GM21825 (cell line): ENCODE measurements at regions not wholly inside any gene's neighbourhood (a gene's known extent, or its start where the extent isn't known, plus 50 kb on each side); places are given as distances from the start of the nearest gene placed in this dataset.
"Not testable (repeated sequence)": the region's sequence is repeated elsewhere in the genome, so short reads cannot be mapped to it uniquely, and the experiment has no call there.

Source experiments
- ATAC-seq: cut with Tn5 transposase; IDR thresholded peaks from one replicate; pipeline ENCODE4 v1.9.1; 2021; ENCODE audit warnings: mild to moderate bottlenecking, moderate library complexity; ENCODE audit not compliant: unreplicated experiment

DNA sequence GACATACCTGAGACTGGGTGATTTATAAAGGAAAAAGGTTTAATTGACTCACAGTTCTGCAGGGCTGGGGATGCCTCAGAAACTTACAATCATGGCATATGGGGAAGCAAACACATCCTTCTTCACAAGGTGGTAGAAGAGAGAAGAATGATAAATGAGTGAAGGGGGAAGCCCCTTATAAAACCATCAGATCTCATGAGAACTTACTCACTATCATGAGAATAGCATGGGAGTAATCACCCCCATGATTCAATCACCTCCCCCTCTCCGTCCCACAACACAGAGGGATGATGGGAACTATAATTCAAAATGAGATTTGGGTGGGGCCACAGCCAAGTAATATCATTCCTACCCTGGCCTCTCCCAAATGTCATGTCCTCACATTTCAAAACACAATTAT is 1206.0 kb upstream of the CELF4 start:
- ATAC-seq: not testable (repeated sequence)

- no peak for ATAC-seq
Observed at GRCh38 chr18:38768504-38768903, 1202.9 kb upstream of the CELF4 start.

DNA sequence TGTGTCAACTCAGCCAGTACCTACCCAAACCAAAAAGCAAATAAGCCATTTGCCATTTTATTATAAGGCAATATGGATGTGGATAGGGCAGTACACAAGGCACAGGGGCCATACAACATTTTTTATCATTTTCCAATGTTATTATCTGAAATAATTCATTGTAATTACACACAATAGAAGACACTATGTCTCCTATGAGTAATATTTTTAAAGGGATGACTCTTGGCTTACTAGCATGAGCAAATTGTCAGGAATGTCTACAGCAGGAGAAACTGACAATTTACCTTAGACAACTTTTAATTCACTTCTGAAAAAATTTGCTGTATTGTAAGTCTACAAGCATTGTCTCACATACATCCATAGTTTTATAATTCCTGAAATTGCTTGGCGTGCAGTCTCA is 1193.9 kb upstream of the CELF4 start:
- no peak for ATAC-seq

DNA sequence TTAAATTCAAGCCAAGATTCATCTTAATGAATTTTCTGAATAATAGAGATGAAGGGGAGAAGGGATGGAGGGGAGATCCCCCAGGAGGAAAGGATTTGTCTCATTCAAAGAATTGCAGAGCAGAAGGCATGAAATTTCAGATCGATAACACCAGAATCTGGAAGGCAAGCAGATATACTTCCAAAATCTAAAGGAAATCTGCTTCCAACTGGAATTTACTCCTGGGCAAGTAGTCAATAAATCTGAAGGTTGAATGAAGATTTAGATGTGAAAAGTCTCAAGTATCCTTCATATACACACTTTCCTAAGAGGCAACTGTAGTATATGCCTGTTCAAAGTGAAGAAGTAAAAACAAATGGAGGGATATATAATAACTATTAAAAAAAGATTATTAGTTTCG is 1190.8 kb upstream of the CELF4 start:
- ATAC-seq: no peak

GRCh38 chr18:38752430-38752829 is 1186.8 kb upstream of the CELF4 start:
- ATAC-seq: peak; percentile 80

- ATAC-seq: no peak
Observed at GRCh38 chr18:38751898-38752297, 1186.3 kb upstream of the CELF4 start.

GRCh38 chr18:38751211-38751610 is 1185.6 kb upstream of the CELF4 start:
- ATAC-seq: no peak

DNA sequence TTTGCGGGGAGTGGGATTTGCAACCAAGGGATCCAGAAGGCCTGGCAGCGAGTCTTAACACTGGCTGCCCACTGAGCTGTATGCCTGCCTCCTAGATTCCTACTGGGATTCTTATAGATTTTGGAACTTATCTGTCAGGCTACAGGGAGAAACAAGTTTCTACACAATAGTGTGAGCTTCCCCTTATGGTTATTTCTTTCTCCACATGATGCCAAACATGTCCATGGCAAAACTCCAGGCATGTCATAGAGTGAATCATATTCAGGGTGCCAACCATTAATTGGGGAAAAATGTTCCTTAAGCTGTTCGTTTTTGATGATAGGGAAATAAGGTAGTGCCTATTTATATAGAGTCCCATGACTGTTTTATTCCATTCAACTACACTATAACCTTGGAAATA is 1185.2 kb upstream of the CELF4 start:
- ATAC-seq: no peak

- ATAC-seq: no peak
Observed at GRCh38 chr18:38747153-38747552, 1181.6 kb upstream of the CELF4 start.

GRCh38 chr18:38720181-38720580 is 1154.6 kb upstream of the CELF4 start:
- not testable (repeated sequence) for ATAC-seq

GRCh38 chr18:38718365-38718901 is 1152.8 kb upstream of the CELF4 start:
- no peak for ATAC-seq

GRCh38 chr18:38709122-38709521 is 1143.5 kb upstream of the CELF4 start:
- no peak for ATAC-seq

DNA sequence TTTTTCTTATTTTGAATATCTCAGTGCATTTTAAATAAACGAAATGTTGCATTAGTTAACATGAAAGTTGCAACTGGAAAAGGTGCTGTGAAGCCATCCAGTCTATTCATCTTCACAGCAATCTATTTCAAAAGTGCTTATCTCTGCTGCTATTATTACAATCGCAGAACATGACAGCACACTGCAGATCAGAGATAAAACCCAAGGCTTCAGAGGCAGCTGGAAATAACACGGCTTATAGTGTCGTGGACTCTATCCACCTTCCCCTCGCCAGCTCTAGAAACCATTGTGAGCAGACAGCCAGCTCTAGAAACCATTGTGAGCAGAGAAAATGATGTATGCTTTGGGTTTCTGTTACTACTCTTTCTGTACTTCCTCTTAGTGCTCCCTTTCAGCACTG is 1140.8 kb upstream of the CELF4 start:
- no peak for ATAC-seq

- ATAC-seq: no peak
Observed at GRCh38 chr18:38698088-38698487, 1132.5 kb upstream of the CELF4 start.

GRCh38 chr18:38695559-38696280 is 1130.1 kb upstream of the CELF4 start:
- no peak for ATAC-seq

DNA sequence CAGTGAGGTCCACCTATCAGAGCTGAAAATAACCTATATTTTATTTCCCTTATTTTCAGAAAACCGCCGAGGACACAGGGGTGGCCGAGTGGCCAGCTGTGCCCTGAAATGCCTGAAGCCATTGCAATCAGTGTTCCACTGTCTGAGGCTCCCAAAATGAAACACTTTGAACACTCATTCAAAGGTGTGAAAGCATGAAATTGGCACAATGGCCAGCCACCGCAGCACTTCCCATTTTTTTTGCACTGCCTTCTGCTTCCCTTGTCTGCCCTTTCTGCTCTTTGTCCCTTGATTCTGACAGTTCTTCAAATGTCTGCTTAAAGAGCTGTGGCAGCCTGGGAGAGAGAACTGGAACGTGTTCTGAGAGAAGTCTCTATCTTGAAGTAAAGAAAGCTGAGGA is 1127.5 kb upstream of the CELF4 start:
- no peak for ATAC-seq

DNA sequence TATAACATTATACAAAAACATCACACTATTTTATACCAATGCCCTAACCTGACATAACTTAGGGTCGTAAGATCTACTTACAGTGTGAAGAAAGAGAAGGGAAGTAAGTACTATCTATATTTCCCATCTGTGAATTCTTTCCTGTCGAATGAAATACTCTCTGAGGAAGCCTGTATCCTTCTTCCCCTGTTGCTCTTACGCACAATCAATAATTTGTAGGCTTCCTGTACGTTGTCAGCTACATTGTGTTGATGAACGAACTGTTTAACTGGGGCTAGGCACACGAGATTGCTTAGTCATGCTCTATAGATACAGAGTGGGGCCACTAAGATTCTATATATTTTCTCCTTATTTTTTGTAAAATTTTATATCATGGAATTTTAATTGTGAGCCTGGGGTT is 1125.0 kb upstream of the CELF4 start:
- ATAC-seq: no peak

- no peak for ATAC-seq
Observed at GRCh38 chr18:38688416-38688815, 1122.8 kb upstream of the CELF4 start.

DNA sequence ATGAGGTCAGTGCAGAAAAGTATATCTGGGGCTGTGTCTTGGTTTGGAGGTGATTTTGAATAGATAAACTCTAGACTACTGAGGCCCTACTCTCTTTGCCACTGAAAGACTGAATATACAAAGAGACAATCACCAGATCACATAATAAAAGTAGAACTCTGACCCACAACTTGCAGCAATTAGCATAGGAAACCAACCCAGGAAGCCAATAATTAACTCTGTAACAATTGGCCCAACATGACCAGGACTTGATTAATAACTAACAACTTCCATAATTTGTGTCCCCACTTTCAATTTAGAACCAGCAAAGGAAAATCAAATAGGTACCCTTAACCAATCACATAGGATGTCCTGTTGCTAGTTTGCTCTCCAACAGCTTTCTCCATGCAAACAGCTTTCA is 1104.9 kb upstream of the CELF4 start:
- no peak for ATAC-seq

DNA sequence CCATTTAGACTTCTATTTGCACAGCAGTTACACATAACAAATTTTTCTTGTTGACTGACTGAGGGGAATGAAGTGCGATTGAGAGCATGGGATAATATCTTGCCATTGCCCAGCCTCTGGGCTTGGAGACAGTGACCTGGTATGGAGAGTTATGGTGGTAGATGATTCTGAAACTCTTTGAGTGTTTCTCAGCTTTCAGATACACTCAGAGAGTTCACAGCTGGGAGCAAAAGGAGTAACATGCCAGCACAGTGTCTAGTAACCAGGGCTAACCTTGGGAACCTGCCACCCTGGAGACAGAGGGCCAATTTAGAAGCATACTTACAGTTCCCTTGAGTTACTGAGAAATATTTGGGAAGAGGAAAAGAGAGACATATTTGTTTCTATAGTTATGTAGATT is 1099.3 kb upstream of the CELF4 start:
- ATAC-seq: no peak

GRCh38 chr18:38663682-38664081 is 1098.1 kb upstream of the CELF4 start:
- ATAC-seq: no peak

GRCh38 chr18:38663270-38663669 is 1097.7 kb upstream of the CELF4 start:
- ATAC-seq: no peak

GRCh38 chr18:38654946-38655345 is 1089.3 kb upstream of the CELF4 start:
- ATAC-seq: no peak
